ENCODE measurements at regions not wholly inside any gene's neighbourhood (a gene's known extent, or its start where the extent isn't known, plus 50 kb on each side); places are given as distances from the start of the nearest gene placed in this dataset.

- Histone ChIP-seq H3K9me2 (ENCODE audit: low read depth, low read length) (no peaks in the 10 kb centered on the region), H3K27ac (ENCODE audit: low read depth, low read length, poor library complexity, severe bottlenecking) (no peak overlapping the region), H3K9ac (ENCODE audit: low read length) (no peak overlapping the region), H3K4me1 (ENCODE audit: insufficient read depth, low read length, severe bottlenecking) (no peaks in the 10 kb centered on the region), H3K36me3 (ENCODE audit: insufficient read depth, low read length) (no peaks in the 10 kb centered on the region), H3K27me3 (ENCODE audit: insufficient read depth, low read length) (no peaks in the 10 kb centered on the region), H3K9me3 (ENCODE audit: low read length) (no peaks in the 10 kb centered on the region), H3K4me3 (ENCODE audit: low read depth, low read length, poor library complexity, severe bottlenecking) (no peak overlapping the region), H4K20me1 (ENCODE audit: insufficient read depth, low read length) (no peaks in the 10 kb centered on the region), H3F3A (ENCODE audit: insufficient read depth, low read length) (no peaks in the 10 kb centered on the region), H2AFZ (ENCODE audit: low read length) (no peak overlapping the region), H3K4me2 (ENCODE audit: low read length) (no peak overlapping the region), H3K79me2 (ENCODE audit: insufficient read depth, low read length) (no peaks in the 10 kb centered on the region)
- TF ChIP-seq EZH2 (IDR thresholded peaks at IDR 0.05; ENCODE audit: borderline replicate concordance, low read length): no peak
- no peak for TF ChIP-seq CTCF (IDR thresholded peaks at IDR 0.05; ENCODE audit: low read length)
Measured at GRCh38 chr9:1702701-1703100, 312.4 kb upstream of the SMARCA2 start.

- Histone ChIP-seq H3K9ac (ENCODE audit: low read length) (no peak overlapping the region), H3F3A (ENCODE audit: insufficient read depth, low read length) (no peaks in the 10 kb centered on the region), H3K27ac (ENCODE audit: low read depth, low read length, poor library complexity, severe bottlenecking) (no peak overlapping the region), H3K9me2 (ENCODE audit: low read depth, low read length) (no peaks in the 10 kb centered on the region), H3K4me3 (ENCODE audit: low read depth, low read length, poor library complexity, severe bottlenecking) (no peak overlapping the region), H3K9me3 (ENCODE audit: low read length) (no peaks in the 10 kb centered on the region), H3K4me1 (ENCODE audit: insufficient read depth, low read length, severe bottlenecking) (no peaks in the 10 kb centered on the region), H2AFZ (ENCODE audit: low read length) (no peak overlapping the region), H4K20me1 (ENCODE audit: insufficient read depth, low read length) (no peaks in the 10 kb centered on the region), H3K27me3 (ENCODE audit: insufficient read depth, low read length) (no peaks in the 10 kb centered on the region), H3K36me3 (ENCODE audit: insufficient read depth, low read length) (no peaks in the 10 kb centered on the region), H3K4me2 (ENCODE audit: low read length) (no peak overlapping the region), H3K79me2 (ENCODE audit: insufficient read depth, low read length) (no peaks in the 10 kb centered on the region)
- TF ChIP-seq EZH2 (IDR thresholded peaks at IDR 0.05; ENCODE audit: borderline replicate concordance, low read length) (no peak), CTCF (IDR thresholded peaks at IDR 0.05; ENCODE audit: low read length) (no peak)
Measured at GRCh38 chr9:1707291-1707690, 307.9 kb upstream of the SMARCA2 start.

GRCh38 chr9:1708219-1708618 is 306.9 kb upstream of the SMARCA2 start:
- H3K27ac ChIP-seq (ENCODE audit: low read depth, low read length, poor library complexity, severe bottlenecking): no peak overlapping the region
- H3F3A ChIP-seq (ENCODE audit: insufficient read depth, low read length): no peaks in the 10 kb centered on the region
- H3K9ac ChIP-seq (ENCODE audit: low read length): no peak overlapping the region
- no peaks in the 10 kb centered on the region for H3K9me3 ChIP-seq (ENCODE audit: low read length)
- no peak overlapping the region for H2AFZ ChIP-seq (ENCODE audit: low read length)
- H3K27me3 ChIP-seq (ENCODE audit: insufficient read depth, low read length): no peaks in the 10 kb centered on the region
- no peak for TF ChIP-seq CTCF (IDR thresholded peaks at IDR 0.05; ENCODE audit: low read length)
- TF ChIP-seq EZH2 (IDR thresholded peaks at IDR 0.05; ENCODE audit: borderline replicate concordance, low read length): no peak
- no peak overlapping the region for H3K4me3 ChIP-seq (ENCODE audit: low read depth, low read length, poor library complexity, severe bottlenecking)
- H3K4me1 ChIP-seq (ENCODE audit: insufficient read depth, low read length, severe bottlenecking): no peaks in the 10 kb centered on the region
- no peak overlapping the region for H3K4me2 ChIP-seq (ENCODE audit: low read length)
- no peaks in the 10 kb centered on the region for H4K20me1 ChIP-seq (ENCODE audit: insufficient read depth, low read length)
- no peaks in the 10 kb centered on the region for H3K36me3 ChIP-seq (ENCODE audit: insufficient read depth, low read length)
- H3K79me2 ChIP-seq (ENCODE audit: insufficient read depth, low read length): no peaks in the 10 kb centered on the region
- H3K9me2 ChIP-seq (ENCODE audit: low read depth, low read length): no peaks in the 10 kb centered on the region

Measured in OCI-LY1 (cell line).